ENCODE measurements at regions not wholly inside any gene's neighbourhood (a gene's known extent, or its start where the extent isn't known, plus 50 kb on each side); places are given as distances from the start of the nearest gene placed in this dataset.
"Not testable (repeated sequence)": the region's sequence is repeated elsewhere in the genome, so short reads cannot be mapped to it uniquely, and the experiment has no call there.

DNA sequence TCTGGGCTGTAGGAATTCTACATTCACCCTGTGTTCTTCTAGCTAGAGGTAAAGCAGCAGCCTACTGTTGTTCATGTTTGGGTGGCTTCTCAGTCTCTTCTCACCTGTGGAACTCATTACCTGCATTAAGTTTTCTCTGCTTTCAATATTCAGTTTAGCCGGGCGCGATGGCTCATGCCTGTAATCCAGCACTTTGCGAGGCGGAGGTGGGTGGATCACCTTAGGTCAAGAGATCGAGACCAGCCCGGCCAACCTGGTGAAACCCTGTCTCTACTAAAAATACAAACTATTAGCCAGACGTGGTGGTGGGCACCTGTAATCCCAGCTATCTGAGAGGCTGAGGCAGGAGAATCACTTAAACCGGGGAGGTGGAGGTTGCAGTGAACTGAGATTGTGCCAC, 139.8 kb upstream of the UBE2E3 start:
- DNase-seq (ENCODE audit: extremely low read depth, low read depth) = no peak

DNA sequence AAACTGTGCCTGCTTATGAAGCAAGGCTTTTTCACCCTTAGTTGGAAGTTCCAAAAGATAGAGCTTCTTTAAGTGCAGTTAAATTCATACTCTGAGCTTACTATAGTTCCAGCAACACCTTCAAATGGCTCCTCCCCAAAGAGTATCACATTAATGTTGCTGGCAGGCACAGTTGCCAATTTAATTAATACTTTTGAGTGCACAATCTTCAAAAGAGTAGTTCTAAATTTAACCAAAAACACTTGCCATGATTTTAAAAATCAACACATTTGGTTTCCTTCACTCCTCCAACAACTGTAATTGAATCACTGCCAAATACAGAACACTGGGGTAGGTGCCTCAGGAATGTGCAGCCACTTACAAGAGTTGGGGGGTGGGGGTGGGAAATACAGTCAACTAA, 150.6 kb upstream of the UBE2E3 start:
- no peak for DNase-seq (ENCODE audit: extremely low read depth, low read depth)

DNA sequence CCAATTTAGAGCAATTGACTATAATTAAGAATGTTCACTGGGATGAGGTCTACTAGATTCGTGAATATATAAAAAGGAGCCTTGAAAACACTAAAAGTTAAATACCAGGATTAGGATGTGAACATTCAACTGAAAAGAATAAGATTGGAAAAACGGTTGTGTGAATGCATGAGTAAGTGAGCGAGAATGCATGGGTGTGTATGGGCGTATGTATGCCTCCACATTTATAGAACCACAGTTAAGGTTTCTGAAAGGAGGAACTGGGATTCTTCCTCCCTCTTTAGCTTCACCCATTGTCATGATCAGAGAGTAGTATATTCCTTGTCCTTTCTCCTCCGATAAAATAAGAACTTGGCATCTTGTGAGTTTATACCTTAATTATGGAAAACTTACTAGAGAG, 151.1 kb upstream of the UBE2E3 start:
- DNase-seq (ENCODE audit: extremely low read depth, low read depth) = no peak

- DNase-seq (ENCODE audit: extremely low read depth, low read depth) = no peak
These were observed 151.6 kb upstream of the UBE2E3 start for GRCh38 chr2:180828756-180829155.

DNA sequence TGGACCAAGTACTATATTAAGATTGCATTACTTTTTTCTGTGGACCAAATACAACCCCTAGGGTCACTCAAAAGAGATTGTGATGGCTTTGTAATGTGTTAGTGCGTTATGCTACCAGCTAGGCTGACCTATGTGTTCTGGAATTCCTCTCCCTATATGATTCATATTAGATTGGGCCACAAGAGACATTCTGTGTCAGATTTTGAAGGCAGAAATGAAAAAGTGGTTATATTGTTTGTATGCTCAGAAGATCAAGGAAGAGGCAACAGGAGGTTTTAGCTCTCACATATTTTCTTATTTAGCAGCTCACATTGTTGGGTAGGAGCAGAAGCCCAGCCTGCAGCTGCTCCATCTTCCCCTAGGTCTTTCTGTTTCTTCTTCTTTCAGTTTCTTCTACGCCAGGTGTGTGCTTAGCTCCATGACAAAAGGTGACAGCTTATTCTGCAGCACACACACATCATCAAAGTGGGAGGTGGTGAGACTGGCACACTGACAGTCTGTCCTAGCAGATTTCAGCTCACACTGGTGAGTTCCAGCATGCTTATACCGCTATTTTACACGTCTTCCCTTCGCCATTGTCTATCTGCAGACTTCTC, 156.8 kb upstream of the UBE2E3 start:
- DNase-seq (ENCODE audit: extremely low read depth, low read depth) = no peak

DNA sequence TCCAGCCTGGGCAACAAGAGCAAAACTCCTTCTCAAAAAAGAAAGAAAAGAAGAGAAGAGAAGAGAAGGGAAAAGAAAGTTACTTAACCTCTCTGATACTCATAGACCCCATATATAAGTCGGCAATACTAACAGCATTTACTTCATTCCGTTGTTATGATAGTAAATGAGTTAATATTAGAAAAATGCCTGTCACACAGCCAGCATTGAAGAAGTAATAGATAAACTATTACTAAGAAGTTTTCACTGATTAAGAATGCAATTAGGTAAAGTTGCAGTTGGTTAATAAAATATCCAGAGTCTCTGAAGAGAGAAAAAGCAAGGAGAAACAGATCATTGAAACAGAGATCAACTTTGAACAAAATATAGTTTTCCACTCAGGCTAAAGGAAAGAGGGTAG, 161.3 kb upstream of the UBE2E3 start:
- DNase-seq (ENCODE audit: extremely low read depth, low read depth) = no peak

DNA sequence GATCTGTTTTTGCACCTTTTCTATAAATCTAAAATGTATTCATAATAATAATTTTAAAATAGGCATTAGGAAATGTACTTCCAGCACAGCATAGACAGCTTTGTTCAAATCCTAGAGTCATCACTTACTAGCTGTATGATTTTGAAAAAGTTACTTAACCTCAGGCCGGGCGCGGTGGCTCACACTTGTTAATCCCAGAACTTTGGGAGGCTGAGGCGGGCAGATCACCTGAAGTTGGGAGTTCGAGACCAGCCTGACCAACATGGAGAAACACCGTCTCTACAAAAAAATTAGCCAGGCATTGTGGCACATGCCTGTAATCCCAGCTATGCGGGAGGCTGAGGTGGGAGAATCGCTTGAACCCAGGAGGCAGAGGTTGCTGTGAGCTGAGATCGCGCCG, 161.7 kb upstream of the UBE2E3 start:
- not testable (repeated sequence) for DNase-seq (ENCODE audit: extremely low read depth, low read depth)

DNA sequence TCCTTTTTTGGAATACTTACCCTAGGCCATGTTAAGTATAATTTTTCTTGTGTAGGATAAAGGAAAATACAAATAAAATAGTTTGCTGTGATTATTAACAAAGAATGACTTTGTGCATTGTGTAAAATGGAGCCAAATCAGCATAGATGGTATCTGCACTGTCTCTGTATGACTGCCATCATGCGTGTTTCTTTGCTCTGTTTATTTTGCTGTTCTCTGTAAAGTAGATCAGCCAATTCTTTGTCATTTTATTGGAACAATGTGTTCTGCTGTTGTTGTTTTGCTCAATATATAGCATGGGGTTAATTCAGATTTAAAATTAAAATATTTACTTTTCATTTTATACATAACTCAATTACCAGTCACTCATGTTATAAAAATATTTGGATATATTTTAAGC, 181.3 kb upstream of the UBE2E3 start:
- no peak for DNase-seq (ENCODE audit: extremely low read depth, low read depth)

- peak; percentile 11 for DNase-seq (ENCODE audit: extremely low read depth, low read depth)
These were observed 189.5 kb upstream of the UBE2E3 start for GRCh38 chr2:180790891-180791290.

GRCh38 chr2:180787330-180787729, 193.1 kb upstream of the UBE2E3 start:
- no peak for DNase-seq (ENCODE audit: extremely low read depth, low read depth)

GRCh38 chr2:180781276-180781675, 199.1 kb upstream of the UBE2E3 start:
- DNase-seq (ENCODE audit: extremely low read depth, low read depth) = no peak

DNA sequence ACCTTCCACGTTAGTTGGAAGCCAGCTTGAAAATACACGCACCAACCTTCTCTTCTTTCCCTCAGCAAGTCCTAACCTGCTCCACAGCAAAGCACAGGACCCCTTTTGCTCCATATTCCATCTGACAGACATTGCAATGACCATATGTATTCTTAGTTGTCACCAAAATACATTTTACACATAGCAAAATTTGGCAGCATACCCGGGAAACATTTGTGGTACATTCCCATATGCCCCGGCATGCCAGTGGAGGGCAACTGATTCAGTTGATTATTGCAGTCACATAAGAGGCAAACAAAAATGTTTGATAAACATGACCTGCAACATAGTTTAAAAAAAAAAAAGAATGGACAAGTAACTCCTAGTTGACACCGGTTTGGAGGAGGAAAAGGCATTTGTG, 202.1 kb upstream of the UBE2E3 start:
- no peak for DNase-seq (ENCODE audit: extremely low read depth, low read depth)

- no peak for DNase-seq (ENCODE audit: extremely low read depth, low read depth)
These were observed 203.5 kb upstream of the UBE2E3 start for GRCh38 chr2:180776921-180777320.

DNA sequence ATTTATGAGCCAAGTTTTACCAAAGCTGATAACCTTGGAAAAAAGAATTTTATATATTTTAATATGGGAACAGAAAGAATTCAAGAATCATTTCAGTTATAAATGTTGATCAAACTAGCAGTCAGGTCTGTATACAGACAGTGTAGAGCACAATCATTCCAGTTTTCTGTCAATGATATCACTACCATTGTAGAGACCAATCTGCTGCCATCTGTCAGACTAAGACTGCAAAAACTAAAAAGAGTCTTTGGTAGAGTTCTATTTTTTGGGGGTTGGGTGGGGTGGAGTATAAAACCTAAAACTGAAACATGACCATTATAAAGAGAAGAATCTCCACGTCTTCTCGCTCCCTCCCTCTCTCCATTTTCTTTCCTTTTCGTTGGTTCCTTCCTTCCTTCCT, 204.7 kb upstream of the UBE2E3 start:
- DNase-seq (ENCODE audit: extremely low read depth, low read depth) = no peak

- DNase-seq (ENCODE audit: extremely low read depth, low read depth) = not testable (repeated sequence)
These were observed 215.1 kb upstream of the UBE2E3 start for GRCh38 chr2:180765316-180765715.

DNA sequence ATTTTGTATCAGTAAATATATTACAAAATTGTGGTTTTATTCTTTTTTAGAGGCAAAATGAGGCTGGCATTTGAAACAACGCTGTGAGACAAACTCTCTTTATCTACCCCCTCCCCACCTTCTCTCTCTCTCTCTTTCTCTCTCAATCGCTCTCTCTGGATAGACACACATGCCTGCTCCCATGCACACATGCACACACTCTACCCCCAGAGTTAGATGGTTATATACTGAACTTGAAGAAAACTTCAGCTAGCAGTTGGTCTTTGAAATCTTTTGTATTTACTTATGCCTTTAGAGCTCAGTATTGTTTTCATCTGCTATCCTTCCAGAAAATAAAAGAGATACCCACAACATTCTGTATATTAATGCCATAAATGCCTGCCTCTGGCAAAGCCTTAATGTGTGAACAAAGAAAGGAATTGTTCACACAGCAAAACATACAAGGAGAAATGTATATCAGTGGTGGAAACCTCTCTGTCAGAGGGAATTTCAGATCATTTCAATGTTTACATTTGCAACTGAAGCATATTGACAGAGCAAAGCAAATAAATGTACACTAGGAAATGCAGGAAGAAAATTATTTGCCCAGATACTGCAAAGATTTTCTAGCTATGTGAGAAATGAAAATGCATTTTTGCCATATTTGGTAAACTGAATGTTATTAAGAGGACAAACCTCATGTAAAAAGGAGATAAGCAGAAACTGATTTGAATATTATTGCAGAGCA, 217.0 kb upstream of the UBE2E3 start:
- peak; percentile 33 for DNase-seq (ENCODE audit: extremely low read depth, low read depth)

- DNase-seq (ENCODE audit: extremely low read depth, low read depth) = peak; percentile 16
These were observed 219.2 kb upstream of the UBE2E3 start for GRCh38 chr2:180761224-180761623.

DNA sequence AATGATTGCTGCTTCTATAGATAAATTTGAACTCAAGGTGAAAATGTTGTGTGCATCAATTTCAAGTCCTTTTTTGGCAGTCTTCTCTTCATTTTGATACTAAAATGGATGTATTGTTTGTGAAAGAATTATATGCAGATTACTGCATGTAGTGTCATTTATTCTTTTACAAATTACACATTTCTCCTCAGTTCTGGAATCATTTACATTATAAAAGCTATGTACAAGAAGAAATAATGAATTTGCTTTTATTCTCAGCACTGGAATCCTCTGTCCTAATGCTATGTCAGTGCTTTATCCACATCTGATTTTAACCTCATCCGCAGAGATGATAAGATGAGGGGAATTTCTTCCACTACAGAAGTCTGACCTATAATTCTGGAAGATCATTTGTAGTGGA, 220.8 kb upstream of the UBE2E3 start:
- no peak for DNase-seq (ENCODE audit: extremely low read depth, low read depth)

DNA sequence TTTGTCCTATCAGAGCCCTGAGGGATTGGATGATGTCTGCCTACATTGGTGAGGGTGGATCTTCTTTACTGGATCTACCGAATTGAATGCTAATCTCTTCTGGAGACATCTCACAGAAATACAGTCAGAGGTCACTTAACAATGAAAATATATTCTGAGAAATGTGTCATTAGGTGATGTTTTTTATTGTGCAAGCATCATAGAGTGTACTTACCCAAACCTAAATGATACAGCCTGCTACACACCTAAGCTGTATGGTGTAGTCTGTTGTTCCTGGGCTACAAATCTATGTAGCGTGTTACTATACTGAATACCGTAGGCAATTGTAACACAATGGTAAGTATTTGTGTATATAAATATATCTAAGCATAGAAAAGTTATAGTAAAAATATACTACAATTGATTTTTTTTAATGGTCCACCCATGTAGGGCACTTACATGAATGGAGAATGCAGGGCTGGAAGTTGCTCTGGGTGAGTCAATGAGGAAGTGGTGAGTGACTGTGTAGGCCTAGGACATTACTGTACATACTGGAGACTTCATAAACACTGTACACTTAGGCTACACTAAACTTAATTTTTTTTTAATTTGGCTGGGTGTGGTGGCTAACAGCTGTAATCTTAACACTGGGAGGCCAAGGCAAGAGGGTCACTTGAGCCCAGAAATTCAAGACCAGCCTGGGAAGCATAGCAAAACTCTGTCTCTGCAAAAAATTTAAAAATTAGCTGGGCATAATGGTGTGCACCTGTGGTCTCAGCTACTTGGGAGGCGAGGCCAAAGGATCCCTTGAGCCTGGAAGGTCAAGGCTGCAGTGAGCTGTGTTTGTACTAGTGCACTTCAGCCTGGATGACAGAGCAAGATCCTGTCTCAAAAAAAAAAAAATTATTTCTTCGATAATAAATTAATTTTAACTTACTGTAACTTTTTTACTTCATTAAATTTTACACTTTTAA, 226.3 kb upstream of the UBE2E3 start:
- no peak for DNase-seq (ENCODE audit: extremely low read depth, low read depth)

DNA sequence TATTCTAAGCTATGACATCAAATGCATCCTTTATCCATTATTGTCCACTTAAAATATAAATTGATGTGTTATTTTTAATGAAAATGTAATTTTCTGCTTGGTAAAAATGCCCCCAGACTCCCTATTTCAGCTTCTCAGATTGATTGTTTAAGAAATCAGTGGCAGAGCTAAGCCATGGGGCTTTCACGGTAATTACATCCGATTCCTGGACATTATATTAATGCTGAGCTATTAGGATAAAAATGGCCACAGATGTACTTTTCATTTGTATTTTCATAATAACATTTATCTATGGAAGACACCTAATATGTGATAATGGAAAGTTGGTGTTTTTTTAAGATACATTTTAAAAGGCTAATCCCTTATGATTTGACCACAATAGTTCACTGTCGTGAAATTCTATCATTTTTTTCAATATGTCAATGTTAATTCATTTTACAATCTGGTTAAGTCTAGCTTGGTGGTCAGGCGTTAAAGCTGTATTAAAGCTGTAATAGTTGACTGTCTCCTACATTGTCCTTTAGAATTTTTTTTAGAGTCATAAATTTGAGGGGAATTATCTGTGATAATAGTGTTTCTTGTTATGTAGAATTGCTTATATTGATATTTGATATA, 229.0 kb upstream of the UBE2E3 start:
- DNase-seq (ENCODE audit: extremely low read depth, low read depth) = no peak

- DNase-seq (ENCODE audit: extremely low read depth, low read depth) = no peak
These were observed 232.7 kb upstream of the UBE2E3 start for GRCh38 chr2:180747728-180748127.

All from NCI-H460 (cell line).